HEK293T (cell line): ENCODE measurements at regions not wholly inside any gene's neighbourhood (a gene's known extent, or its start where the extent isn't known, plus 50 kb on each side); places are given as distances from the start of the nearest gene placed in this dataset.

Experiments used
- CTCF ChIA-PET: fragments of 350-600 bp; formaldehyde crosslinking; extraction: SDS; loops from one replicate; lab custom pipeline; 2021; ENCODE audit warnings: antibody characterized with exemption, inconsistent platforms; lab: Yijun Ruan, JAX
- POLR2A ChIA-PET: fragments of 350-600 bp; formaldehyde crosslinking; extraction: SDS; loops from one replicate; lab custom pipeline; 2020; ENCODE audit warnings: antibody characterized with exemption, inconsistent platforms; lab: Yijun Ruan, JAX
- DNase-seq: peaks from one replicate; pipeline ENCODE4 v3.0.0; 2012; ENCODE audit warnings: mixed read lengths; ENCODE audit errors: extremely low spot score
- ARNT ChIP-seq: fragments of 450-650 bp; IDR thresholded peaks from 2 replicates; pipeline ENCODE4 v1.6.1; 2017; ENCODE audit warnings: mild to moderate bottlenecking
- BHLHE40 ChIP-seq: fragments of 450-650 bp; IDR thresholded peaks from 2 replicates; pipeline ENCODE4 v1.6.1; 2016; ENCODE audit warnings: mild to moderate bottlenecking, moderate library complexity, borderline replicate concordance
- CTBP1 ChIP-seq: fragments of 450-650 bp; IDR thresholded peaks from 2 replicates; pipeline ENCODE4 v1.6.1; 2016; ENCODE audit warnings: borderline replicate concordance
- ELF4 ChIP-seq: fragments of 450-650 bp; IDR thresholded peaks from 2 replicates; pipeline ENCODE4 v1.6.1; 2017; ENCODE audit warnings: antibody characterized with exemption
- FOXA1 ChIP-seq: fragments of 450-650 bp; IDR thresholded peaks from 2 replicates; pipeline ENCODE4 v1.6.1; 2016; ENCODE audit warnings: mild to moderate bottlenecking
- FOXK2 ChIP-seq: fragments of 450-650 bp; IDR thresholded peaks from 2 replicates; pipeline ENCODE4 v1.6.1; 2016; ENCODE audit warnings: mild to moderate bottlenecking
- FOXM1 ChIP-seq: fragments of 450-650 bp; IDR thresholded peaks from 2 replicates; pipeline ENCODE4 v1.6.1; 2017; ENCODE audit warnings: mild to moderate bottlenecking, borderline replicate concordance
- HDGF ChIP-seq: fragments of 450-650 bp; IDR thresholded peaks from 2 replicates; pipeline ENCODE4 v1.6.1; 2017; ENCODE audit warnings: antibody characterized with exemption, borderline replicate concordance
- L3MBTL2 ChIP-seq: fragments of 450-650 bp; conservative IDR thresholded peaks from 2 replicates; pipeline ENCODE4 v1.6.1; 2016; ENCODE audit warnings: mild to moderate bottlenecking
- LEF1 ChIP-seq: fragments of 450-650 bp; IDR thresholded peaks from 2 replicates; pipeline ENCODE4 v1.6.1; 2017; ENCODE audit warnings: mild to moderate bottlenecking, borderline replicate concordance
- NFRKB ChIP-seq: fragments of 450-650 bp; IDR thresholded peaks from 2 replicates; pipeline ENCODE4 v1.6.1; 2016; ENCODE audit warnings: mild to moderate bottlenecking, moderate library complexity
- PKNOX1 ChIP-seq: fragments of 450-650 bp; IDR thresholded peaks from 2 replicates; pipeline ENCODE4 v1.6.1; 2016
- SP1 ChIP-seq: fragments of 450-650 bp; IDR thresholded peaks from 2 replicates; pipeline ENCODE4 v1.6.1; 2017
- SUZ12 ChIP-seq: fragments of 450-650 bp; IDR thresholded peaks from 2 replicates; pipeline ENCODE4 v1.6.1; 2016; ENCODE audit warnings: mild to moderate bottlenecking
- TARDBP ChIP-seq: fragments of 450-650 bp; IDR thresholded peaks from 2 replicates; pipeline ENCODE4 v1.6.1; 2016
- ZNF384 ChIP-seq: fragments of 450-650 bp; IDR thresholded peaks from 2 replicates; pipeline ENCODE4 v1.6.1; 2016

GRCh38 chr1:103424650-103425049 lies 100.8 kb upstream of the RNPC3 start:
- ChIA-PET CTCF (no interaction called here), POLR2A (no interaction called here)
- DNase-seq = no peak
- TF ChIP-seq FOXK2 = no peak
- TF ChIP-seq PKNOX1 = no peak
- TF ChIP-seq FOXM1 = no peak
- TF ChIP-seq ARNT = no peak
- no peak for TF ChIP-seq TARDBP
- TF ChIP-seq SP1 = no peak

GRCh38 chr1:103416681-103417286 lies 108.7 kb upstream of the RNPC3 start:
- POLR2A ChIA-PET = no interaction called here
- TF ChIP-seq NFRKB (no peak), BHLHE40 (no peak), ARNT (no peak), PKNOX1 (no peak), ELF4 (no peak), CTBP1 (no peak), FOXA1 (no peak), ZNF384 (no peak), FOXK2 (no peak), SP1 (no peak), HDGF (no peak), SUZ12 (no peak), TARDBP (no peak), FOXM1 (no peak)
- no peak for DNase-seq
- CTCF ChIA-PET = no interaction called here

- DNase-seq = no peak
- ChIA-PET POLR2A (no interaction called here), CTCF (no interaction called here)
- TF ChIP-seq HDGF = no peak
- no peak for TF ChIP-seq ELF4
- TF ChIP-seq FOXA1 = no peak
- TF ChIP-seq SP1 = no peak
- TF ChIP-seq FOXK2 = no peak
- no peak for TF ChIP-seq LEF1
- no peak for TF ChIP-seq CTBP1
- no peak for TF ChIP-seq L3MBTL2
- no peak for TF ChIP-seq SUZ12
- no peak for TF ChIP-seq NFRKB
Observed at GRCh38 chr1:103387898-103388297, 137.6 kb upstream of the RNPC3 start.

- POLR2A ChIA-PET = no interaction called here
- CTCF ChIA-PET = no interaction called here
Observed at GRCh38 chr1:103373991-103374390, 151.5 kb upstream of the RNPC3 start.

GRCh38 chr1:103372866-103373265 lies 152.6 kb upstream of the RNPC3 start:
- TF ChIP-seq BHLHE40 (no peak), NFRKB (no peak), TARDBP (no peak), FOXK2 (no peak), ZNF384 (no peak), PKNOX1 (no peak), ELF4 (no peak), SUZ12 (no peak), ARNT (no peak), HDGF (no peak), FOXA1 (no peak), L3MBTL2 (no peak), FOXM1 (no peak), LEF1 (no peak), SP1 (no peak), CTBP1 (no peak)
- no peak for DNase-seq
- ChIA-PET CTCF (no interaction called here), POLR2A (no interaction called here)

More at GRCh38 chr1:103373991-103374390, 151.5 kb upstream of the RNPC3 start:
- no peak for DNase-seq
- TF ChIP-seq TARDBP (no peak), ZNF384 (no peak), SUZ12 (no peak), ELF4 (no peak), FOXA1 (no peak)

- no peak for DNase-seq
- TF ChIP-seq NFRKB (no peak), ELF4 (no peak), PKNOX1 (no peak), LEF1 (no peak), SP1 (no peak), FOXK2 (no peak), L3MBTL2 (no peak), HDGF (no peak), ARNT (no peak), ZNF384 (no peak), SUZ12 (no peak), FOXM1 (no peak), BHLHE40 (no peak)
- ChIA-PET POLR2A (no interaction called here), CTCF (no interaction called here)
Observed at GRCh38 chr1:103371234-103371633, 154.3 kb upstream of the RNPC3 start.
